ENCODE measurements at regions not wholly inside any gene's neighbourhood (a gene's known extent, or its start where the extent isn't known, plus 50 kb on each side); places are given as distances from the start of the nearest gene placed in this dataset.

GRCh38 chr14:101063121-101063520 lies 159.6 kb upstream of the RTL1 start:
- TF ChIP-seq POLR2A (IDR thresholded peaks at IDR 0.05; ENCODE audit: low read depth, low read length) = no peak
- TF ChIP-seq POLR2AphosphoS5 (IDR thresholded peaks at IDR 0.05; ENCODE audit: low read depth, low read length) = no peak
- TF ChIP-seq TAF1 (IDR thresholded peaks at IDR 0.05; ENCODE audit: low read depth, low read length) = no peak
- TF ChIP-seq POU2F2 (IDR thresholded peaks at IDR 0.05; ENCODE audit: low read depth, low read length) = no peak
- TF ChIP-seq SPI1 (IDR thresholded peaks at IDR 0.05; ENCODE audit: low read depth, low read length) = no peak
